IMR-90 (cell line): ENCODE measurements at regions not wholly inside any gene's neighbourhood (a gene's known extent, or its start where the extent isn't known, plus 50 kb on each side); places are given as distances from the start of the nearest gene placed in this dataset.

ENCODE experiments used
- ATAC-seq: fragments of 200-7000 bp; cut with Tn5 transposase; 2 replicates; pipeline ENCODE4 v1.9.1; 2020; ENCODE audit warnings: low read depth, mild to moderate bottlenecking, moderate library complexity
- BruUV-seq: library from RNA; stranded (reverse); fragments of 400-500 nt; replicated peaks from 2 replicates; lab custom pipeline; 2021; lab: Mats Ljungman, UMichigan
- CTCF ChIA-PET: fragments of 300-600 bp; formaldehyde crosslinking; extraction: SDS; loops from one replicate; lab custom pipeline; 2021; ENCODE audit warnings: antibody characterized with exemption; lab: Yijun Ruan, JAX
- POLR2A ChIA-PET: fragments of 300-600 bp; sonication (Branson Sonifier 250); formaldehyde crosslinking; loops from one replicate; lab custom pipeline; 2022; ENCODE audit warnings: antibody characterized with exemption; ENCODE audit not compliant: unreplicated experiment; lab: Charles Lee
- DNase-seq: peaks from one replicate; pipeline ENCODE4 v3.0.0; 2013
- H2AFZ ChIP-seq: replicated peaks from 2 replicates; pipeline ENCODE3; 2013; ENCODE audit warnings: low read length, mild to moderate bottlenecking; ENCODE audit not compliant: poor library complexity
- H2AK5ac ChIP-seq: 2 replicates; pipeline ENCODE4 v1.6.1; 2013; ENCODE audit warnings: low read depth, low read length, inconsistent platforms
- H2AK9ac ChIP-seq: replicated peaks from 2 replicates; pipeline ENCODE3; 2013; ENCODE audit warnings: mild to moderate bottlenecking, low read depth, low read length, moderate library complexity; ENCODE audit not compliant: poor library complexity
- H2BK120ac ChIP-seq: 2 replicates; pipeline ENCODE4 v1.6.1; 2013; ENCODE audit warnings: low read depth, low read length, inconsistent platforms
- H2BK15ac ChIP-seq: 3 replicates; pipeline ENCODE4 v1.6.1; 2013; ENCODE audit warnings: low read depth, low read length, inconsistent platforms
- H2BK20ac ChIP-seq: 2 replicates; pipeline ENCODE4 v1.6.1; 2013; ENCODE audit warnings: low read depth, mild to moderate bottlenecking, inconsistent platforms, low read length, moderate library complexity
- H2BK5ac ChIP-seq: 2 replicates; pipeline ENCODE4 v1.6.1; 2013; ENCODE audit warnings: mild to moderate bottlenecking, low read depth, low read length, inconsistent platforms; ENCODE audit not compliant: poor library complexity, severe bottlenecking
- H3K14ac ChIP-seq: replicated peaks from 2 replicates; pipeline ENCODE4 v1.6.1; 2013; ENCODE audit warnings: low read depth, low read length, inconsistent platforms
- H3K18ac ChIP-seq: 2 replicates; pipeline ENCODE4 v1.6.1; 2013; ENCODE audit warnings: low read depth, low read length, control low read depth
- H3K23ac ChIP-seq: 2 replicates; pipeline ENCODE4 v1.6.1; 2013; ENCODE audit warnings: low read depth, low read length, inconsistent platforms
- H3K27ac ChIP-seq: 2 replicates; pipeline ENCODE4 v1.5.1; 2013; ENCODE audit warnings: mild to moderate bottlenecking, control low read depth, low read length; ENCODE audit not compliant: insufficient read depth
- H3K27me3 ChIP-seq: 2 replicates; pipeline ENCODE4 v1.6.1; 2013; ENCODE audit warnings: low read length; ENCODE audit not compliant: control insufficient read depth, insufficient read depth
- H3K36me3 ChIP-seq: 2 replicates; pipeline ENCODE4 v1.6.1; 2013; ENCODE audit warnings: low read length, mixed read lengths; ENCODE audit not compliant: control insufficient read depth, insufficient read depth
- H3K4ac ChIP-seq: 2 replicates; pipeline ENCODE4 v1.6.1; 2013; ENCODE audit warnings: low read depth, low read length, inconsistent platforms
- H3K4me1 ChIP-seq: 2 replicates; pipeline ENCODE4 v1.6.1; 2013; ENCODE audit warnings: low read length, mixed read lengths; ENCODE audit not compliant: control insufficient read depth, insufficient read depth
- H3K4me2 ChIP-seq: 2 replicates; pipeline ENCODE4 v1.6.1; 2013; ENCODE audit warnings: low read depth, mild to moderate bottlenecking, control low read depth, low read length, moderate library complexity
- H3K4me3 ChIP-seq: 2 replicates; pipeline ENCODE4 v1.5.1; 2013; ENCODE audit warnings: low read depth, mild to moderate bottlenecking, control low read depth, low read length, moderate library complexity; ENCODE audit not compliant: insufficient read depth
- H3K56ac ChIP-seq: 2 replicates; pipeline ENCODE4 v1.6.1; 2013; ENCODE audit warnings: low read length, inconsistent platforms; ENCODE audit not compliant: insufficient read depth; ENCODE audit errors: extremely low read depth
- H3K79me1 ChIP-seq, 2 experiments: 2 replicates each; pipeline ENCODE4 v1.6.1; 2013; ENCODE audit warnings: low read length in 2 of 2, inconsistent platforms in 1 of 2, low read depth in 1 of 2
- H3K9ac ChIP-seq: 2 replicates; pipeline ENCODE4 v1.6.1; 2013; ENCODE audit warnings: low read depth, low read length, control low read depth
- H3K9me1 ChIP-seq: 2 replicates; pipeline ENCODE4 v1.6.1; 2013; ENCODE audit warnings: low read length, inconsistent platforms; ENCODE audit not compliant: insufficient read depth
- H3K9me3 ChIP-seq: 2 replicates; pipeline ENCODE4 v1.6.1; 2013; ENCODE audit warnings: low read length; ENCODE audit not compliant: control insufficient read depth, insufficient read depth
- H4K20me1 ChIP-seq: 2 replicates; pipeline ENCODE4 v1.6.1; 2013; ENCODE audit warnings: low read length, inconsistent platforms; ENCODE audit not compliant: insufficient read depth
- H4K5ac ChIP-seq: 2 replicates; pipeline ENCODE4 v1.6.1; 2013; ENCODE audit warnings: mild to moderate bottlenecking, low read depth, low read length, control low read depth
- H4K8ac ChIP-seq, 2 experiments: 2 replicates each; pipeline ENCODE4 v1.6.1; 2013; ENCODE audit warnings: low read depth in 2 of 2, low read length in 2 of 2, control low read depth in 1 of 2, inconsistent platforms in 1 of 2
- H4K91ac ChIP-seq: 2 replicates; pipeline ENCODE4 v1.6.1; 2013; ENCODE audit warnings: low read depth, low read length, inconsistent platforms; ENCODE audit not compliant: insufficient read depth
- BHLHE40 ChIP-seq: fragments of 150-350 bp; IDR thresholded peaks from 2 replicates; pipeline ENCODE4 v1.6.1; 2016; ENCODE audit warnings: mild to moderate bottlenecking, low read depth, low read length
- CEBPB ChIP-seq: IDR thresholded peaks from 2 replicates; pipeline ENCODE4 v1.6.1; 2012; ENCODE audit warnings: low read depth, low read length, improper control_type of control experiment
- CHD1 ChIP-seq: IDR thresholded peaks from 2 replicates; pipeline ENCODE4 v1.6.1; 2012; ENCODE audit warnings: low read depth, low read length, improper control_type of control experiment
- FOS ChIP-seq: fragments of 150-350 bp; IDR thresholded peaks from 2 replicates; pipeline ENCODE4 v1.6.1; 2016; ENCODE audit warnings: low read depth, low read length
- MAFK ChIP-seq: IDR thresholded peaks from 2 replicates; pipeline ENCODE4 v1.6.1; 2012; ENCODE audit warnings: low read depth, low read length, improper control_type of control experiment
- MAZ ChIP-seq: IDR thresholded peaks from 2 replicates; pipeline ENCODE4 v1.6.1; 2012; ENCODE audit warnings: low read depth, mild to moderate bottlenecking, low read length, improper control_type of control experiment, moderate library complexity, borderline replicate concordance
- MXI1 ChIP-seq: IDR thresholded peaks from 2 replicates; pipeline ENCODE4 v1.6.1; 2012; ENCODE audit warnings: low read depth, mild to moderate bottlenecking, low read length, moderate library complexity, borderline replicate concordance
- RAD21 ChIP-seq: IDR thresholded peaks from 2 replicates; pipeline ENCODE4 v1.6.1; 2012; ENCODE audit warnings: low read length, improper control_type of control experiment
- RCOR1 ChIP-seq: IDR thresholded peaks from 2 replicates; pipeline ENCODE4 v1.6.1; 2012; ENCODE audit warnings: mild to moderate bottlenecking, low read length, improper control_type of control experiment; ENCODE audit not compliant: insufficient replicate concordance
- SMC3 ChIP-seq: fragments of 150-350 bp; IDR thresholded peaks from 2 replicates; pipeline ENCODE4 v1.6.1; 2016; ENCODE audit warnings: low read depth, mild to moderate bottlenecking, antibody characterized with exemption, low read length, moderate library complexity
- WGBS, 2 experiments: methylation state at CpG; one replicate each; pipeline versions ENCODE4 v1.1.5 to v1.1.7; 2013; ENCODE audit warnings: missing lambda C conversion rate in 2 of 2; ENCODE audit not compliant: insufficient read length in 1 of 2; ENCODE audit errors: extremely low coverage in 2 of 2; 5-methylcytosine and 5-hydroxymethylcytosine counted together
- dilution Hi-C: fragments of 300-500 bp; cut with HindIII; formaldehyde crosslinking; loops from one replicate; pipeline ENCODE4 v1.14.3; 2018; ENCODE audit warnings: low sequenced_read_pairs; ENCODE audit not compliant: unreplicated experiment
- in situ Hi-C: fragments of 300-500 bp; cut with MboI; formaldehyde crosslinking; loops from 3 replicates; pipeline ENCODE4 v1.14.3; 2019; ENCODE audit warnings: low sequenced_read_pairs, inconsistent platforms, mixed read lengths
- intact Hi-C: fragments of 100-400 bp; cut with micrococcal nuclease; formaldehyde crosslinking; loops from 2 replicates; pipeline ENCODE4 v1.10.0; 2022
- TF ChIP-seq, protein P1 (sequence below): fragments of 150-350 bp; IDR thresholded peaks from 2 replicates; pipeline ENCODE4 v1.6.1; 2017; ENCODE audit warnings: mild to moderate bottlenecking, antibody characterized with exemption, low read length, low read depth
- TF ChIP-seq, protein P2 (sequence below): fragments of 150-350 bp; IDR thresholded peaks from 2 replicates; pipeline ENCODE4 v1.6.1; 2016; ENCODE audit warnings: low read depth, mild to moderate bottlenecking, low read length, moderate library complexity, borderline replicate concordance
- TF ChIP-seq, protein P3 (sequence below): conservative IDR thresholded peaks from 2 replicates; pipeline ENCODE4 v1.5.1; 2012; ENCODE audit warnings: mild to moderate bottlenecking, low read depth, low read length, improper control_type of control experiment

DNA sequence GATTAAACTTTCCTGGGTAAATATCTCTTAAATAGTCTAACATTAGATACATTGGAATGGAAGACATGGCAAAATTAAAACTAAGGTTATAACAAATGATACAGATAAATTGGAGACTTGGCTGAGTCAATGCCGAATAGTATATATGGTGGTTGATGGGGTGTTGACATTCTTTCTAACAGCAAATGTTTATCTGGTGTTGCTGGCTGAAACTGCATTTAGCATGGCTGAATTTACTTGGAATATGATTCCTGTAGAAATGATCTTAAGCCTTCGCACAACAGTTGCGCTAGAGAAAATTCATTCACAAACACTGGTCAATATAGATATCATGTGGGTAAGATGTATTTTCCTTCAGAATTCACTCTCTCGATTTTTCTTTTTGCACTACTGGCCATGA is 646.0 kb upstream of the CXADR start:
- no peaks in the 10 kb centered on the region for H3K9me3 ChIP-seq
- no TSS peak for BruUV-seq
- no peak overlapping the region for H3K56ac ChIP-seq
- no peak overlapping the region for H4K91ac ChIP-seq
- in situ Hi-C loops = no loop called here
- H2BK20ac ChIP-seq = no peak overlapping the region
- ChIA-PET CTCF (no interaction called here), POLR2A (no interaction called here)
- H3K9ac ChIP-seq = no peak overlapping the region
- WGBS, 2 experiments = no CpG with 5 or more reads among the region's 4 CpGs
- no peak for TF ChIP-seq MAZ
- TF ChIP-seq CHD1 = no peak
- TF ChIP-seq RAD21 = no peak
- no peak for TF ChIP-seq BHLHE40
- TF ChIP-seq, protein P1, sequence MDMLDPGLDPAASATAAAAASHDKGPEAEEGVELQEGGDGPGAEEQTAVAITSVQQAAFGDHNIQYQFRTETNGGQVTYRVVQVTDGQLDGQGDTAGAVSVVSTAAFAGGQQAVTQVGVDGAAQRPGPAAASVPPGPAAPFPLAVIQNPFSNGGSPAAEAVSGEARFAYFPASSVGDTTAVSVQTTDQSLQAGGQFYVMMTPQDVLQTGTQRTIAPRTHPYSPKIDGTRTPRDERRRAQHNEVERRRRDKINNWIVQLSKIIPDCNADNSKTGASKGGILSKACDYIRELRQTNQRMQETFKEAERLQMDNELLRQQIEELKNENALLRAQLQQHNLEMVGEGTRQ = no peak
- TF ChIP-seq, protein P2, sequence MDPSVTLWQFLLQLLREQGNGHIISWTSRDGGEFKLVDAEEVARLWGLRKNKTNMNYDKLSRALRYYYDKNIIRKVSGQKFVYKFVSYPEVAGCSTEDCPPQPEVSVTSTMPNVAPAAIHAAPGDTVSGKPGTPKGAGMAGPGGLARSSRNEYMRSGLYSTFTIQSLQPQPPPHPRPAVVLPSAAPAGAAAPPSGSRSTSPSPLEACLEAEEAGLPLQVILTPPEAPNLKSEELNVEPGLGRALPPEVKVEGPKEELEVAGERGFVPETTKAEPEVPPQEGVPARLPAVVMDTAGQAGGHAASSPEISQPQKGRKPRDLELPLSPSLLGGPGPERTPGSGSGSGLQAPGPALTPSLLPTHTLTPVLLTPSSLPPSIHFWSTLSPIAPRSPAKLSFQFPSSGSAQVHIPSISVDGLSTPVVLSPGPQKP = no peak
- no peak for TF ChIP-seq MXI1
- TF ChIP-seq FOS = no peak
- TF ChIP-seq MAFK = no peak
- no peak for TF ChIP-seq RCOR1
- no peak for TF ChIP-seq SMC3
- no peak for TF ChIP-seq CEBPB
- TF ChIP-seq, protein P3, sequence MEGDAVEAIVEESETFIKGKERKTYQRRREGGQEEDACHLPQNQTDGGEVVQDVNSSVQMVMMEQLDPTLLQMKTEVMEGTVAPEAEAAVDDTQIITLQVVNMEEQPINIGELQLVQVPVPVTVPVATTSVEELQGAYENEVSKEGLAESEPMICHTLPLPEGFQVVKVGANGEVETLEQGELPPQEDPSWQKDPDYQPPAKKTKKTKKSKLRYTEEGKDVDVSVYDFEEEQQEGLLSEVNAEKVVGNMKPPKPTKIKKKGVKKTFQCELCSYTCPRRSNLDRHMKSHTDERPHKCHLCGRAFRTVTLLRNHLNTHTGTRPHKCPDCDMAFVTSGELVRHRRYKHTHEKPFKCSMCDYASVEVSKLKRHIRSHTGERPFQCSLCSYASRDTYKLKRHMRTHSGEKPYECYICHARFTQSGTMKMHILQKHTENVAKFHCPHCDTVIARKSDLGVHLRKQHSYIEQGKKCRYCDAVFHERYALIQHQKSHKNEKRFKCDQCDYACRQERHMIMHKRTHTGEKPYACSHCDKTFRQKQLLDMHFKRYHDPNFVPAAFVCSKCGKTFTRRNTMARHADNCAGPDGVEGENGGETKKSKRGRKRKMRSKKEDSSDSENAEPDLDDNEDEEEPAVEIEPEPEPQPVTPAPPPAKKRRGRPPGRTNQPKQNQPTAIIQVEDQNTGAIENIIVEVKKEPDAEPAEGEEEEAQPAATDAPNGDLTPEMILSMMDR = no peak
- H3K27me3 ChIP-seq = no peaks in the 10 kb centered on the region
- H4K8ac ChIP-seq = no peak overlapping the region
- H3K4me3 ChIP-seq = no peak overlapping the region
- no peaks in the 10 kb centered on the region for H3K9me1 ChIP-seq
- no peak overlapping the region for H2AK5ac ChIP-seq
- H2BK120ac ChIP-seq = no peak overlapping the region
- H3K79me1 ChIP-seq = no peaks in the 10 kb centered on the region
- ATAC-seq (no peak), DNase-seq (no peak)
- no peaks in the 10 kb centered on the region for H3K36me3 ChIP-seq
- H3K4me1 ChIP-seq = no peaks in the 10 kb centered on the region
- no peak overlapping the region for H3K4me2 ChIP-seq
- no peaks in the 10 kb centered on the region for H4K20me1 ChIP-seq
- no peak overlapping the region for H4K5ac ChIP-seq
- dilution Hi-C loops = no loop called here
- no peak overlapping the region for H2BK15ac ChIP-seq
- no peak overlapping the region for H3K4ac ChIP-seq
- intact Hi-C loops = no loop called here
- H3K18ac ChIP-seq = no peak overlapping the region
- no peak overlapping the region for H2AFZ ChIP-seq
- H3K27ac ChIP-seq = no peak overlapping the region
- no peak overlapping the region for H2BK5ac ChIP-seq
- no peak overlapping the region for H3K23ac ChIP-seq
- H3K14ac ChIP-seq = no peak overlapping the region
- H2AK9ac ChIP-seq = no peak overlapping the region
